AG20443 (cell line): ENCODE measurements at regions not wholly inside any gene's neighbourhood (a gene's known extent, or its start where the extent isn't known, plus 50 kb on each side); places are given as distances from the start of the nearest gene placed in this dataset.
"Not testable (repeated sequence)": the region's sequence is repeated elsewhere in the genome, so short reads cannot be mapped to it uniquely, and the experiment has no call there.

Experiments
- DNase-seq: peaks from one replicate; pipeline ENCODE4 v3.0.0; 2012; ENCODE audit warnings: low spot score, mixed read lengths

DNA sequence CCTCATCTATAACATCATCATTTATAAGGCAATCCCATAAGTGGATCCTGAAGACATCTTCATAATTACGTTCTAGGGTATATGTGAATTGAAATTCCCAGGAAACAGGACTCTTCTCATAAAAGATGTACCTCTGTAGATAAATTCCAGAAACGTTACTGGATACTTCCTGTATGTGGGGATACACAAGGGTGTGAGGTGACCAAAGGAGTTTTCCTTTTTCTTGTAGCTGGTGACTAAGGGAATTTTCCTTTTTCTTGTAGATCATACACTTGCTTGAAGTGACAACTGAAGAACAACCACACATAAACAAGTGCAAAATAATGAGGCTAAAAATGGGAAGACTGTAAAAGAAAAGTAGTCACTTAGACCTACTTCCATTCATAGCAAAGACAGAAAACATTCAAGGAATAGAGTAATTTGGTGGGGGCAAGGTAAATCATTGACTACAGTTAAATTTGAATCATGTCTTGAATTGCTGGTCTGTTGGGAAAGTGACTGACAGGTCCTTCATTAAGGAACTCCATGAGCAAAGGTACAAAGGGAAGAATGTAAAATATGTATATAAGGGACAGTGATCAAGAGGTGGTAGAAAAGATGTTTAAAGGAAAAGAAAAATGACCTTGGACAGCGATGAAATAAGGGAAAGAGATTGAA, 53.2 kb upstream of the UBE2E3 start:
- no peak for DNase-seq

- no peak for DNase-seq
Measured at GRCh38 chr2:180925700-180926099, 54.7 kb upstream of the UBE2E3 start.

DNA sequence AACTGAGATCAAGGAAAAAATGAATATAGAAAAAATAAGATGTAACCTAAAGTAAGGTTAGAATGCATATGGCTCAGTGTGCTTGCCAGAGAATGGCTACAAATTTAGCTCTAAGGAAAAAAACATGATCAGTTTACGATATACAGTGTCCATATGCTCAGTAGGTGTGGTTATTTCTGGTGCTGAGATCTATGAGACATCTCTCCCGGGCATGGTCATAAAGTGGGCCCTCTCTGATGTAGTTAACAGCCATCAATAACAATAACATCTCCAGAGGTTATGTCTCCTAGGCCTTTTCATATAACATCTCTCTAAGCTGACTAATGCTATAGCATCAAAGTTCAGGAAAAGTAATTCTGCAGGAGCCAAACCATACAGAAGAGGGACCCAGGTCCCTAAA, 56.3 kb upstream of the UBE2E3 start:
- DNase-seq: no peak

GRCh38 chr2:180910831-180911665, 69.4 kb upstream of the UBE2E3 start:
- no peak for DNase-seq

DNA sequence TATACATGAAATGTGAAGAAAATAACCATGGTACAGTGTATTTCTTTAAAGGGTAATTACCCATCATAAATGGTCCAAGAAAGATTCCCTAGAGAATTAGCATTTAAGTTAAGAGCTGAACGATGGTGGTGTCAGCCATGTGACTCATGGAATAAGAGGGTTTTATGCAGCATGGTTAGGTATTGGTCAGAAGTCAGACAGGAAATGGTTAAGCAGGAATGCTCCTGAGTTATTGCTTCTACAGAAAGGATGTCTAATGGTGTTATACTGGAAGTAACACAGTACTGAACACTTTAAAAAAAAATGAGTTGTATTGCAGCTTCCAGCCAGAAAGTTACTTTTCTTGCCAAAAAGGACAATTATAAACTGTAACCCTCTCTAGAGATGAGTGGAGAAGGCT, 72.7 kb upstream of the UBE2E3 start:
- DNase-seq: no peak

- DNase-seq: no peak
Measured at GRCh38 chr2:180905461-180905860, 74.9 kb upstream of the UBE2E3 start.

- DNase-seq: no peak
Measured at GRCh38 chr2:180905002-180905401, 75.4 kb upstream of the UBE2E3 start.

GRCh38 chr2:180901331-180901730, 79.1 kb upstream of the UBE2E3 start:
- no peak for DNase-seq

DNA sequence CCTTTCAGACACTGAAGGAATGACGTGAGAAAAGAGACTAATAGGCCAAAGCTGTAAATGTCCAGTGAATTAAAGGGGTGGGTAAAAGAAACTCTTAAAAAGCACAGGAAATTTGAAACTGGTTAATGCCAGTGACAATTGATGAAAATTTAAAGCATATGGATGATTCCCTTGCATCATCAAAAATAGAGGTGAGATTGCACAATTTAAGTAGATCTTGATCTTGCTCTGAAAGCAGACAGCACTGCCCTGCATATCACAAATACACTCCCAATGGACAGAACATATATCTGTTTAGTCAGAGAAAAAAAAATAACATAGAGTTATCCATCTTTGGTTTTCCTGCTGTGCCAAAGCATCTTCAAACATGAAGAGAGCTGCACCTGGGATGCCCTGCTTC, 86.7 kb upstream of the UBE2E3 start:
- DNase-seq: no peak

DNA sequence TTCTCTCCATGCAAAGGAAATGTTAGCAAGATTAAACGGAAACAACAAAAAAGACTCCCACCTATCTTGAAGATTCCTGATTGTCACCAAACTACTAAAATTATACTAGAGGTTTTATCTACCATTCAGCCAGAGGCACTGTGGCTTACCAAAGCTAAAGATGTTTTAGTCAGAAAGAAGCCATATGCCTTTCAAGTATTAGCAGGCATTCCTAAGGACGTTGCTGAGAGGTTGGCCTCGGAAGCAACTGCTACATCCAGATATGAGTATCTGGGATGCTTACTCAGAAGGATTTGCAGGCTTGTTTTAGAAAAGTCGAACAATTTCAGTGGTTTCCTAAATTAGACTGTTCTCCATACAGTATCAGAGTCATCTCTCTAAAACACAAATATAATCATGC, 88.3 kb upstream of the UBE2E3 start:
- no peak for DNase-seq

DNA sequence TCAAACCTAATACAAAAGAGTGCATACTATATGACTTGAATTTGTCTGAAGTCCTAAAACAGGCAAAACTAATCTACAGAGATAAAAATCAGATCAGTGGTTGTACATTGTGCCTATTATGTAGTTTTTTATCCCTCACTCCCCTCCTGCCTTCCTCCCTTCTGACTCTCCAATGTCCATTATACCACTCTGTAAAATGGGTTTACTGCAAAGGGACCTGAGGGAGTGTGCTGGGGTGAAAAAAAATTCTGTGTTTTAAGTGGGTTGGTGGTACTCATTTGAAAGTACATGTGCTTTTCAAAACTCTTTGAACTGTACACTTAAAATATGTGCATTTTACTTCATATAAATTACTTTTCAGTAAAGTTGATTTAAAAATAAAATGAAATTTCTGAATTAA, 89.0 kb upstream of the UBE2E3 start:
- no peak for DNase-seq

DNA sequence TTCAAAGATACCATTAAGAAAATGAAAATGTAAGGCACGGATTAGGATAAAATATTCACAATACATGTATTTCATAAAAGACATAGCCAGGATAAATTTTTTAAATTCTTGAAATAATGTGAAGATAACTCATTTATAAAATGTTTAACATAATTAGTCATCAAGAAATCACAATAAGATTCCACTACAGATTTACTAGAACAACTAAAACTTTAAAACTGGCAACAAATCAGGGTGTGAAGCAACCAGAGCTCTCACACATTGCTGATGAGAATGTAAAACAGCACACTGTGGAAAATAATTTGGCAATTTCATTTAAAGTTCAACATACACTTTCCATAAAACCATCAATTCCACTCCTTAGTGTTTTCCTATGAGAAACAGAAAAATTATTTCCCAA, 89.6 kb upstream of the UBE2E3 start:
- no peak for DNase-seq

GRCh38 chr2:180882959-180883358, 97.4 kb upstream of the UBE2E3 start:
- no peak for DNase-seq

DNA sequence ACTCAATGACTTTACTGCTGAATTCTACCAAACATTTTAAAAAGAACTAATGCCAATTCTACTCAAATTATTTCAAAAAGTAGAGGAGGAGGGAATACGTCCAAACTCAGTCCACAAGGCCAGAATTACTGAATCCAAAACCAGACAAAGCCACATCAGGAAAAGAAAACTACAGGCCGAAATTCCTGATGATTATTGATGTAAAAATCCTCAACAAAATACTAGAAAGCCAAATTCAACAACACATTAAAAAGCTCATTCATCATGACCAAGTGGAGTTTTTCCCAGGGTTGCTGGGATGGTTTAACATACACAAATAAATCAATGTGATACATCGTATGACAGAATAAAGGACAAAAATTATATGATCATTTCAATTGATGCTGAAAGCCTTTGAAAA, 103.9 kb upstream of the UBE2E3 start:
- no peak for DNase-seq

DNA sequence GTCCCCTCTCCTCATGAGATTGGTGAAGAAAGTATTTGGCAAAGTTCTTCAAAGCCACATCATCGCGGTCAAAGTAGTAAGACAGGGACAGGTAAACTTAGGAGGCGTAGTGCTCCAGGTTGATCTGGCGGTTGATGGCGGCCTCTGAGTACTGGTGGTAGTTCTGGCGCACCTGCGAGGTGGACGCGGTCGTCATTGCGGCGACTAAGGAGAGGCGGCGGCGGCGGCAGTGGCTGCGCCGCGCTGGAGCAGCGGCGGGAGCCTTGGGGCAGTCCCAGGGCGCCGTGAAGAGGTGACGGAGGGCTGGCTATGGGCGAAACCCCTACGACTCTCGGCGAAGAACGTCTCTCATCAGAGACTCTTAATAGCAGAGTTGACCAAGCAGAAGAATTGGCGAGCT, 107.2 kb upstream of the UBE2E3 start:
- DNase-seq: no peak

GRCh38 chr2:180872781-180873180, 107.6 kb upstream of the UBE2E3 start:
- DNase-seq: not testable (repeated sequence)

DNA sequence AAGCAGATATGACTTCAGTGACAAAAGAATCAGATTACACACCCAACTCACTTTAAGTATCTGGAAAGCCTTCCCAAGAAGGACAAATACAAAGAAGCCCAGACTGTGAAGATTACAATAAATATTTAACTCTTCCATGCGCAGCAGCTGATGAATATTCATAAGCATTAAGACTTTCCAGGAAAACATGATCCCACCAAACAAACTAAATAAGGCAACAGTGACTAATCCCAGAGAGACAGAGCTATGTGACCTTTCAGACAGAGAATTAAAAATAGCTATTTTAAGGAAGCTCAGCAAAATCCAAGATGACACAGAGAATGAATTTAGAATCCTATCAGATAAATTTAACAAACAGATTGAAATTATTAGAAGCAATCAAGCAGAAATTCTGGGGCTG, 108.2 kb upstream of the UBE2E3 start:
- DNase-seq: no peak

GRCh38 chr2:180871649-180872048, 108.8 kb upstream of the UBE2E3 start:
- DNase-seq: no peak

DNA sequence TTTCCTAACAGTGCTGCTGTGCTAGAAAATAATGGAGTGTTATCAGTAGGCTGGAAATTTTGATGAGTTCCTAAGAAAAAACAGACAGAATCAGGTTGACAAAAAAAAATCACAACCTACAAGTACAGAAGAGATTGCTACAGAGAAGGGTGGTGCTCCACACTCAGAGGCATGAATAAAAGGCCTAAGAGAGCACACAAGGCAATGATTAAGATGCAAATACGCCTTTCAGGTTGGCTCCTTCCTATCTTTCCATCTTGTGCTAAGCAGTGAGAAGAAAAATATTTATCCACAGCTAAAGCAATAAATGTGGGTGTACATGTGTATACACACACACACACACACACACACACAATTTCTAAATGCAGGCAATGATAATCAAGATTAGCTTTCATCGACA, 130.6 kb upstream of the UBE2E3 start:
- DNase-seq: no peak

DNA sequence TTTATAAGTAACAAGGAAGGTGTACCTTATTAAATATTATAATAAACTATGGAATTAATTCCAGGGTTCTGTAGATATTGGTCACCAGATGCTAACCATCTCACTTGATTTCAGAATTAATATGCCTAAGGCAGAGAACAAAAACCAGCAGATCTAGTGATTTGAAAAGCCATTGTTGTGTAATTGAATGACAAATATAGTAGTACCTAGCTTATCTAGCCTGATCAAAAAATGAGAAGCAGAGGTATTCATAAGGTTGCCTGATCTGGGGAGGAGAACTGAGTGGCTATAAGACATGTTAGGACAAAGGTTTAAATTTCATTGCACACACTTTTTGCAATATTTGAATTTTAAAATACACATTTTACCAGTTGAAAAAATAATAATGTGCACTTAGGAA, 132.0 kb upstream of the UBE2E3 start:
- no peak for DNase-seq

DNA sequence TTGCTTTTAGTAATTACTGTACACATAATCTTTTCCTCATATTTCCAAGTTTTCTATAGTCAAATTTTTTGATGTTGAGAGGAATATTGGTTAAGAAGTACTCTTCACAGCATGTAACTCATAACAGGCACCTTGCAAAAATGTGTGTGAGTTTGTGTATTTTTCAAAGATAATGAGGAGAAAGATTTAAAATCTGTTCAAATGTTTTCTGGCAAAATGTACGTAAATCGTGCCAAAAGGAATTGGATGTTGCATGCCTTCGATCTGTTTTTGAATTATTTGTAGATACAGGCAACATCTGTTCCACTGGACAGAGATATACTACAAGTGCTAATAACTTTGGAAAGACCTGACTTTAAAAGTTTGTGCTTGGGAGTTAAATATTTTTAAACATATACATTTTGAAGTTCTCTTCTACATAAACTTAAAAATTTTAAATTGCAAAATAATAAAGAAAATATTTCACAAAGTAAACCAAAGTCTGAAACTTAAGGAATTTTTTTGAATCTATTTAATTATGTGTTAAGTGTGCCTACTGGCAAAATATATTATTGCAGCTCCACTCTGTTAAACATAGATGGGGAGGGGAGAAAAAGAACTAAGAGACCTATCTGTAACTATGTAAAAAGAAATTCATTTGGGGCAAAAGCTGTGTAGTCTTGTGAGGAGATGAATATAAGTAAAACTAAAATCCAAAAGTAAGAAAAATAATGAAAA, 133.5 kb upstream of the UBE2E3 start:
- no peak for DNase-seq

- no peak for DNase-seq
Measured at GRCh38 chr2:180842461-180842860, 137.9 kb upstream of the UBE2E3 start.

DNA sequence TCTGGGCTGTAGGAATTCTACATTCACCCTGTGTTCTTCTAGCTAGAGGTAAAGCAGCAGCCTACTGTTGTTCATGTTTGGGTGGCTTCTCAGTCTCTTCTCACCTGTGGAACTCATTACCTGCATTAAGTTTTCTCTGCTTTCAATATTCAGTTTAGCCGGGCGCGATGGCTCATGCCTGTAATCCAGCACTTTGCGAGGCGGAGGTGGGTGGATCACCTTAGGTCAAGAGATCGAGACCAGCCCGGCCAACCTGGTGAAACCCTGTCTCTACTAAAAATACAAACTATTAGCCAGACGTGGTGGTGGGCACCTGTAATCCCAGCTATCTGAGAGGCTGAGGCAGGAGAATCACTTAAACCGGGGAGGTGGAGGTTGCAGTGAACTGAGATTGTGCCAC, 139.8 kb upstream of the UBE2E3 start:
- no peak for DNase-seq
